ENCODE measurements at regions not wholly inside any gene's neighbourhood (a gene's known extent, or its start where the extent isn't known, plus 50 kb on each side); places are given as distances from the start of the nearest gene placed in this dataset.
"Not testable (repeated sequence)": the region's sequence is repeated elsewhere in the genome, so short reads cannot be mapped to it uniquely, and the experiment has no call there.

DNA sequence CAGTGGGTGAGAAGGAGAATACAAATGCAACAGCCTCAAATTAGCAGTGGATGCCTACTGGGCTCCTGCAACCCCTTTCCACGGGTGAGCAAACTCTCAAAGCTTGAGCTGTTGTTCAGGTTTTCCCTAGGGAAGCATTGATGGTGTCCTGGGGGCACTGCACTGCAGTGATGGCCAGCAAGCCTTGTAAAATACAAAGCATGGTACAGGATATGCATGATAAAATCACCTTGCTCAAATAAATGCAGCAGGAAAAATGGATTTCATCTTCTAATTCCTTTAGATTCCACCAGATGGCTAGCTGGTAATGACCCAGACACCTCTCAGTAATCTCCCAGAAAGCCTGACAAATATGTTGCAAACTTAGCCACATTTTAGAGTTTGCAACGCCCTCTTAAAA lies 698.2 kb downstream of the TRIB2 start:
- DNase-seq (ENCODE audit: low spot score), result no peak

- DNase-seq (ENCODE audit: low spot score), result no peak
These were observed 717.2 kb downstream of the TRIB2 start for GRCh38 chr2:13433954-13434353.

GRCh38 chr2:13443554-13444261 lies 727.0 kb downstream of the TRIB2 start:
- DNase-seq (ENCODE audit: low spot score), result not testable (repeated sequence)

DNA sequence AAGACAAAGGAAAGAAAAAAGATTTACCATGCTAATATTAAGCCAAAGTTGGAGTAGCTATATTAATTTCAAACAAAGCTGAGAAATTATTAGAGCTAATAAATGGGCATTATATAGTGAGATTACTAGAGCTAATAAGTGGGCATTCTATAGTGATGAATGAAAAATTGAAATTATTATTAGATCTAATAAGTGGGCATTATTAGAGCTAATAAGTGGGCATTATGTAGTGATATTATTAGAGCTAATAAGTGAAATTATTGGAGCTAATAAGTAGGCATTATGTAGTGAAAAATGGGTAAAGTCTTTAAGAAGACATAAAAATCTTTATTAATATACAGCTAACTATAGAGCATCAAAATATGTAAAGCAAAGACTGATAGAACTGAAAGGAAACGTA lies 745.7 kb downstream of the TRIB2 start:
- no peak for DNase-seq (ENCODE audit: low spot score)

GRCh38 chr2:13466076-13466475 lies 749.3 kb downstream of the TRIB2 start:
- no peak for DNase-seq (ENCODE audit: low spot score)

- DNase-seq (ENCODE audit: low spot score), result no peak
These were observed 757.8 kb downstream of the TRIB2 start for GRCh38 chr2:13474538-13474937.

- DNase-seq (ENCODE audit: low spot score), result no peak
These were observed 763.3 kb downstream of the TRIB2 start for GRCh38 chr2:13480057-13480456.

DNA sequence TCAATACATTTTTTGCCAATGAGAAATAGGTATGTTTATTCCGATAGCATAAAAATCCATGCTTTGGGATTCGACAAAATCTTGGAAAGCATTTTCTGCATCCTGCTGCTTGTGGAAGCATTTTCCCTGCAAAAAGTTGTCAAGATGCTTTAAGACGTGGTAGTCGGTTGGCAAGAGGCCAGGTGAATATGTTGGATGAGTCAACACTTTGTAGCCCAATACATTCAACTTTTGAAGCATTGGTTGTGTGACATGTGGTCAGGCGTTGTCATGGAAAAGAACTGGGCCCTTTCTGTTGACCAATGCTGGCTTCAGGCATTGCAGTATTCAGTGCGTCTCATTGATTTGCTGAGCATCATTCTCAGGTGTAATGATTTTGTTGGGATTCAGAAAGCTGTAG lies 764.5 kb downstream of the TRIB2 start:
- DNase-seq (ENCODE audit: low spot score), result no peak

DNA sequence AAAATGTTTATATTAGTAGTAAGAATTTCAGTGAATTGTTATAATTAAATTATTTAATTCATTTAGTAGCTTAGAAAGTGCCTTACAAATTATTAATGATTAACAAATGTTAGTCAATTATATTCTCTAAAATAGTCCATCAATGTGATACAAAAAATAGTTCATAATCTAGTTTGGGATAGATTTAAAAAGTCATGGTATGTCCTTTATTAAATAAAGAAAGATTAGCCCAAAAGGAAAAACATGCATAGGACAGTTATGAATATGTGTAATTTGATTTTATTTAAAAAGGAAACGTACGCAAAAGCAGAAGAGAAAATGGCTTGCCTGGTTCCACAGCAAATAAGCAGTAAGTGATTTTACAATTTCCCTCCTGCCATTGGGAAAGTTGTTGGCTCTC lies 768.5 kb downstream of the TRIB2 start:
- no peak for DNase-seq (ENCODE audit: low spot score)

- no peak for DNase-seq (ENCODE audit: low spot score)
These were observed 772.2 kb downstream of the TRIB2 start for GRCh38 chr2:13488965-13489364.

DNA sequence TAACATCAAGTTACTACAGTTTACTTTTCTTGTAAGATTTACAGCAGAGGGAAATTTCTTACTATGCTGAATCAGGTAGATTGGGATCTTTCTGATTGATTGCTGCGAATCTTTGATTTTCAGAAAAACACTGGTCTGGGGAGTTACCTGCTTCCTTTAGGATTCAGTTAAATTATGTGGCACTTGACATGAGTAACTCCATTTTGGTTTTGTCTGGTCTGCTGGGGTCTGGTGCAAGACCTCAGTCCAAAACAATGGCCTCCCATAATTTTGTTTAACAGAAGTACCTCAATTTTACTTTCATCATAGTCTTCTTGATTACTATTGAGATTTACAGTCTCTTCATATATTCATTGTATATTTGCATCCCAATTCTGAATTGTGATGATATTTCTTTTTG lies 775.5 kb downstream of the TRIB2 start:
- DNase-seq (ENCODE audit: low spot score), result no peak

- no peak for DNase-seq (ENCODE audit: low spot score)
These were observed 778.3 kb downstream of the TRIB2 start for GRCh38 chr2:13495051-13495450.

DNA sequence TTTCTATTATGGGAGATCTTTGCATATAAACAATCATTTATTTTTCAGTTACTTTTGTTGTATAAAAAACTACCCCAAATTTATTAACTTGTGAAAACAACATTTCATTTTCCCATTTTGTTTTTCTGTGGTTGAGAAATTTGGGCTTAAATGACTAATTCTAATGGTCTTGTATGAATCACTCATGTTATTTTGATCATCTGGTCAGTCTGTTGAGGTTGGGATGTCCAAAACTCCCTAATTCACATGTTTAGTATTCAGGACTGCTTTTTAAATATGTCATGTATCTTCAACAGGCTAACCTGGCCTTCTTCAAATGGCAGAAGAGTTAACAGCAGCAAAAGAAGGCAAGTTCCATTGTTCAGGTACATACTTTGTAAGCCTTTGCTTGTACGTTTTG lies 788.1 kb downstream of the TRIB2 start:
- DNase-seq (ENCODE audit: low spot score), result no peak

GRCh38 chr2:13508671-13509070 lies 791.9 kb downstream of the TRIB2 start:
- no peak for DNase-seq (ENCODE audit: low spot score)

- no peak for DNase-seq (ENCODE audit: low spot score)
These were observed 798.5 kb downstream of the TRIB2 start for GRCh38 chr2:13515254-13515653.

DNA sequence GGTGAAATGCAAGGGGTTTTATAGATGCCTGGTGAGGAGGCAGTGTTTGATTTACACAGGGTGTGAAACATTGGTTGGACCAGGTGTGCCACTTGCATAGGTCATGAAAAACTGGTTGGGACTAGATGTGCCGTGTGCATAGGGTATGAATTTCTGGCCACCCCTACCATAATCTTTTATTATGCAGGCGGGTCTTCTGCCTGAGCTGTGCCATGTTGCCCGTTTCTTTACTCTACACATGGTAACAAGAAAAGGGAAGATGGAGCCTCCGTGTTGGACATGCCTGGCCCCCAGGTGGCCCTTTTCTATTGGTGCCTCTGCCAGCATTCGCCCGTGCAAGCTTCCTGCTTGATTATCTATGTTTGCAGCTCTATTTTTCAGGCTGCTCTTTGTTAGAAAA lies 805.4 kb downstream of the TRIB2 start:
- DNase-seq (ENCODE audit: low spot score), result no peak

DNA sequence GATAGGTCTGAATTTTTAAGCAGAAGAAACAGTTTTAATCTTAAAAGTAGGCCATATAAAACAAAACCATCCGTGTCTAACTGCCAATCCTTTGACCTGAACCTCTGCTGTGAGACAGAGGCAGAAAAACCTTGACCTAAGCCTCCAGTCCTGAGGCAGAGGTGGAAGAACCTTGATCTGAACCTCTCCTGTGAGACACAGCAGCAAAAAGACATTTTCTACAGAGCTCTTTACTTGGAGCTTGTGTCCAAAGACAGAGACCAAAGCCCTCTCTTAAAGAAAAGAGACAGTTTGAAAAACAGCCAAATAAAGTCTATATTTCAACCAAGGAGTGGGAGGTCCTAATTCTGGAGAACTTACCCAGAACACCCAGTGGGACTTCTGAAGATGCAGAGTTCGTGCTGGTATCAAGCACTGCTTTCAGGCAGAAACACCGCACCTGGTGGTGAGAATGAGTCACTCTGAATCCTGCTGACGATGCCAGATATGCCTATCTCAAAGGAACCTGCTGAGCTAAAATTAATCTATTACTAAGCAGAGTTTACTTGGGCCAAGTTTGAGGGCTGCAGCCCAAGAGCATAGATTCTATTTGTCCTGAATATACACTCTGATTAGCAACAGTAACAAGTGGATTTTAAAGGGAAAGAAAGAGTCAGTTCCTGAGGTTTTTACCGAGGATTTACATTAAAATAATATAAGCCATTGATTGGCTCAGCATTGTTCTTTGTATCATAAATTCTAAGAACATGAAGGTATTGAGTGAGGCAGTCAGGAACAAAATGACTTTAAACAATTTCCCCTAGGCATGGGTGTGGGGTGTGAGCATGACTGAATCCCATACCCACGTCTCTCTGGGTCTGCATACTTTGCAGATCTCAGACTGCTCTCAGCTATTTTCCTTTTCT lies 806.4 kb downstream of the TRIB2 start:
- DNase-seq (ENCODE audit: low spot score), result no peak

DNA sequence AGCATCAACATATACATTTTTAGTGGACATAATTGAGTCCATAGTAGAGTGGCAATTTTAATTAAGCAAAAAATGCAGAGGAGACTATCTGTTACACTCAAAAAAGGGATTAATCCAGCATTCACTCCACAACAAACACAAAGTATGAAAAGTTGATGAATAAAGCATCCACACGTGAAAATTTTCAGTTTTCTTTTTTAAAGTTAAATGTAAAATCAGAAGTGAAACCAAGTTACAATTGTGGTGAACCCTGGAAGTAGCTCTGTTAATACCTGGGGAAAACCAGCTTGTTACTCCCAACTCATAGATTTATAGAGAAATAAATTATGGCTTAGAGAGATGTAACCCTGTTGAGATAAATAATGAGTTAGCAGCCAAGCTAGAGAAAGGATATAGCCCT lies 807.8 kb downstream of the TRIB2 start:
- DNase-seq (ENCODE audit: low spot score), result no peak

DNA sequence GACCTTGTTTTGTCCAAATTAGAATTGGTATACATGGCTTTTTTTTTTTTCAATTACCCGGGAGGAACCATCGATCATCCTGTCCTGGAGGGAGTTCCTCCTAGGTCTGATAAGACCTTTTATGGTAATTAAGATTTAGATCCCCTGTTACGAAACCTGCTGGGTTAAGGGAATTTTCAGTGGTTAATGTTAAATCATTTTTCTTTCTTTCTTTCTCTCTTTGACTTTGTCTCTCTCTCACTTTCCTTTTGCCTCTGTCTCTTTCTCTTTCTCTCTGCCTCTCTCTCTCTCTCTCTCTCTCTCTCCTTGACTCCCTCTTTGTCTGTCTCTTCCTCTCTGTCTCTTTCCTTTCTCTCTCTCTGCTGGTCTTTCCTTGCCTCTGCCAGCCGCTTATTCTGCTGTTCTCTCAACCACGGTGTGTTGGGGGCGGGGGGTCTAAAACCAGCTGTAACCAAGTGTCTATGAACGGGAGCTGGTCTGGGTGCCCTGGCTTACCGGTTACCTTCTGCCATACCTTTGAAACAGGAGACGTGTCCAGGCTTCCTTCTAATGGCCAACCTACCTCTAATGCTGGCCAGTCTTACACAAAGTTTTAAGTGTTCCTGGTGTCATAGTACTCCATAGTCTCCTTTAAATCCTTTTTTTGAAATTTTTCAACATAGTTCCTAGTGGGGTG lies 815.1 kb downstream of the TRIB2 start:
- not testable (repeated sequence) for DNase-seq (ENCODE audit: low spot score)

- DNase-seq (ENCODE audit: low spot score), result not testable (repeated sequence)
These were observed 816.2 kb downstream of the TRIB2 start for GRCh38 chr2:13532781-13533523.

DNA sequence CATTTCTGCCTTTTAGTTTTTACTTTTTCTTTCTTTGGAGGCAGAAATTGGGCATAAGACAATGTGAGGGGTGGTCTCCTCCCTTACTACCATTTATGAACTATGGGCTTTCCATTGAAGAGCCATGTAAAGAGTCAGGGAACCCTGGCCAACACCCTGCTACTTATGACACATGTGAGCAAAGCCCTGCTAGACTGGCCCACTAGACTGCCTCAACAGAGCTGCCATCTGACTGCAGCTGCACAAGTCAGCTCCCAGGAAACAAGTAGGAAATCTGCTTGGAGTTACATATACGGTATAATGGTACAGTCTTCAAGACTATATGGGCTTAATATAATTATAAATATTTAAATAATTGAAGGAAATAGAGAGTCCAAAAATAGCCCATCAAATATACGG lies 816.8 kb downstream of the TRIB2 start:
- DNase-seq (ENCODE audit: low spot score), result no peak

DNA sequence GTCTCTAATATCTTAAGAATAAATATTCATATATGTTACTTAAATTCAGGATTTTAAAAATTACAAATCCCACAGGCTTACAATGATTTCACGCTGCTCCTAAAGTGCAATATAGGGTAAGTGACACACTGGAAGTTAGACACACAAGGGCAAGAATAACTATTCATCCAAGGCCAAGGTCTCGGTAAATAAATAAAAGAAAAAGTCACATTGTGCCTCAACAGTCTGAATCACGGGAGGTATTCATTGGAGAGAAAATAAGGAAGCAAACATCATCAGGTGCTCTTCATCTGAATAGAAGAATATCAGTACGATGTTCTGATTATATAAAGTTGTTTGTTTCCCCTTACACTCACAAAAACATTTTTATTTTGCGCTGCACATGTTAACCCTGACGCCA lies 820.2 kb downstream of the TRIB2 start:
- DNase-seq (ENCODE audit: low spot score), result no peak
